NCI-H2171 (cell line): ENCODE measurements at regions not wholly inside any gene's neighbourhood (a gene's known extent, or its start where the extent isn't known, plus 50 kb on each side); places are given as distances from the start of the nearest gene placed in this dataset.

Source experiments
- DNase-seq: peaks from one replicate; lab custom pipeline; 2025; lab: John Stamatoyannopoulos, UW

GRCh38 chr2:204012072-204012653 is 75.6 kb downstream of the ICOS start:
- no peak for DNase-seq

DNA sequence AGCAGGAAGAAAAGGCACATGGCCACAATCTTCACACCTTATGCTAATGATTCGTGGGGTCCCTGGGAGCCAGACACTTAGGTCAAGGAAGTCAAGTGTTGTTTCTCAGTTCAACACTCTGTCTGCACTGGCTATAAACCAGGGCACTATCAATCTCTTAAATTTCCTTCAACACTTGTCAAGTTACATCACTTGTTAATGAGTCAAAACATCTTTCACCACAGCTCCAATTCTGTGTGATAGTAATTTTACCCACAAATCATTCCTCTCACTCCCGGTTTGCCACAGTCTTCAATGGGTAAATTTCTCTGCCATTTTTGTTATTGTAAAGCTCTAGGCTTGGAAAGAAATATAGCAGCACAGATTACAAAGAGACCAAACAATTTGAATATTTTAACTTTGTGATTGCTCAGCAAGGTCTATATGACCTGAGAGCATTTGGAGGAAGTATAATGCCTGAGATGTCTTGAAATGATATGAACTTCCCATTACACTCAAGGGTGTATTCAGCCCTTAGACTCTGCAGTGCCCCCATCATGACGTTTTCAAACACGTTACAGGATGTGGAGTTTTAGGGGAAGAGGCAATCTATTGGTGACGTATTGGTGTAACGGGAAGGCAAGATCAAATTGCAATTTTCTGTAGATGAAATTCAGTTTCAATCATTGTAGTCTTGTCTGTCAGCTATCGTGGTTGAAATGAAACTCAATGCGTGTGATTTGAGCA is 78.7 kb downstream of the ICOS start:
- no peak for DNase-seq

DNA sequence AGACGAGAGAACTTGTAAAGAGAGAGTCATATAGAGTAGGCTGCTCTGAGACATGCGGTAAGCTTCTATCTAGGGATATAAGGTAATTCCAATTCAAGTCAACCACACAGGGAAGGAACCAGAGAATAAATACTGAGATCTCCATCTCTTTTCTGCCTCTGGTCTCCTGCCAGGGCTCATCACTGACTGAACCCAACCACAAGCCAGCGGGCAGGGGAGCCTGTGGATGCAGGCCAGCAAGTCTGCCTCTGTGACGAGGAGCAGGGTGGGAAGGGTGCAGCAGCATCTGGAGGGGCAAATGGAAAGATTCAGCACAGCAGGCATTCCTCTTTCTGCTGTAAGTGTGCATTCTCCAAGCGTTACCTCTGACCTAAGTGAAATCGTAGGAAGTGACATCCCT is 82.2 kb downstream of the ICOS start:
- DNase-seq = no peak

- DNase-seq = no peak
Observed at GRCh38 chr2:204019572-204020501, 83.3 kb downstream of the ICOS start.

DNA sequence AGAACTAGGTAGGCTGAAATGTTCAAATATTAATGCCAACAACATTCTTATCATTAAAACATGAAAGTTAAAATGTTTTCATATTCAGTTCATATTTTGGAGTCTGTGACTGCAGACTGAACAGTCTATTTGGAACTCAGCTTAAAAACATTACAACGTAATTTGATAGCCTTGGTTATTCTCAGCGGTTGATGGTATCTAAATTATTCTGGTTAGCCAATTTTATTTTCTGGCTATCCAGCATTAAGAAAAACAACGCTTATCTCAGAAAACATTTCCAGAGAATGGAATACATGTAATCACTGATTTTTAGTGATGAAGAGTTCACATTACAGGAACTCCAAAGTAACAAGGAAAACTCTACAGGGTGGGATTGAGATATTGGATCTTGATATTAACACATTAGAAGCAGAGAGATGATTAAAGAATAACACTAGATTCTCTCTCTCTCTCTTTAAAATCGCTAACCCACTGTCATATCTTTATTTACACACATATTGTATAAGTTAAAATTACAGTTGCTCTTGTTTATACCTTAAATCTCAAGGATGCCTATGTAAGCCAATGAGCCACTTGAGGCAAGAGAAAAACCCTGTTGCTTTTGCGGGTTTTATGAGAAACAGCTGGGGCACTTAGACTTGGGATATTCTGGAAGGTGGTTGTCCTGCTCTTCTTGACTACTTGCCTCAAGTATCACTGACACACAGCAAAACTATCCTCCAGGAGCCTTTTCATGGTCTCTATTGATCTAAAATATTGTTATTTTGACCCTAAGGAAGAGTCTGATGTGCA is 84.9 kb downstream of the ICOS start:
- DNase-seq = peak; percentile 4

- DNase-seq = no peak
Observed at GRCh38 chr2:204022550-204022949, 86.0 kb downstream of the ICOS start.

GRCh38 chr2:204023088-204023487 is 86.5 kb downstream of the ICOS start:
- DNase-seq = no peak

DNA sequence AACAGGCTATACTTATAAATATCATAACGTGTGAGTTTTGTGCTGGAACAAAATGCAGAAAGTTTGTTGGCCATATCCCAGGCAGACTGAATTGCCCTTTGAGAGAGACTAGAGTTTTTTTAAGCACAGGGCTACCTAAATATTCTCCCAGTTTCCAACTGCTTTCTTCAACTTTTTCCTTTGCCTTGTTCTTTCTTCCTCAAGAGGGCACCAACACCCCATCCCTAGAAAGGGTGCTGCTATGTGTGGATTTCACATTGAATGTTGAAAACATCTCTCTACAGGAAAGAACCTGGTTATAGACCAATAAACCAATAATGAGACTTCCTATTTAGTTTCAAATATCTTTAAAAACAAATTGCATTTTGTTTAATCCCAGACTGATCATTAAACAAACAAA is 87.9 kb downstream of the ICOS start:
- DNase-seq = peak; percentile 7

- DNase-seq = no peak
Observed at GRCh38 chr2:204024906-204025475, 88.4 kb downstream of the ICOS start.

GRCh38 chr2:204026294-204026693 is 89.7 kb downstream of the ICOS start:
- no peak for DNase-seq

DNA sequence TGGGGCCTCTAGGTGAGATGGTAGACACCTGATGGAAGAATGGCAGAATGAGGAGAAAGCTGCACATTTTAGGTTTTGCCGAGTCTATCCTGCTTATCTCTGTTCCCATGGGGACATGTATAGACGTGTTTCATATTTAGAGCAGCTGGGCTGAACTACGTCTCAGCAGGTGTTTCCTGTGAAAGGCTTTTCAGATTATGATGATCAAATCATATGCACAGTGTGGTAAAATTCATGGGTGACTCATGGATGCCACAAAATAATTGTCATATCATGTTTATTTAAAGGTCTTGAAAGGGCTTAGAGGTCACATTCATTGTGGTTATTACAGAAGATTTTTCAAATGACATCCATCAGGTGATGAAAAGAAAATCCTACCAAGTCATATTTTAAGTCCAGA is 90.5 kb downstream of the ICOS start:
- peak; percentile 33 for DNase-seq

GRCh38 chr2:204030322-204030721 is 93.8 kb downstream of the ICOS start:
- DNase-seq = no peak

- no peak for DNase-seq
Observed at GRCh38 chr2:204031056-204031455, 94.5 kb downstream of the ICOS start.

DNA sequence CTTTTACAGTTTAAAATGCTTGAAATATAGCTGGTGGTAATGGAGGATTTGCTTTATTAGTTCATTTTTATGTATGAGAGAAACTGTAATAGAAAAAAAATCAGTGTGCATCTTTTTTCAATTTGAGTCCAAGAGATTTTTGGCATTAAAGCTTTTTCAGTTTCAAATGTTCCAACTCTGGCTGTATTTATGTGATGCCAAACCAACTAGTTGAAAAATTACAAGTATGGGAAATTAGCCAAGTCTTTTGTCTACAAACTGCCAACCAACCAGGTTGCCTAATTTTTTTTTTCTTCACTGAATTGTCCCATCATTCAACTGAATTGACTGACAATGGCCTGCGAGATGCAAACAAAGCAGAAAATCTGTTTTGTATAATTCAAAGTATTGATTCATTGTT is 95.7 kb downstream of the ICOS start:
- DNase-seq = no peak

DNA sequence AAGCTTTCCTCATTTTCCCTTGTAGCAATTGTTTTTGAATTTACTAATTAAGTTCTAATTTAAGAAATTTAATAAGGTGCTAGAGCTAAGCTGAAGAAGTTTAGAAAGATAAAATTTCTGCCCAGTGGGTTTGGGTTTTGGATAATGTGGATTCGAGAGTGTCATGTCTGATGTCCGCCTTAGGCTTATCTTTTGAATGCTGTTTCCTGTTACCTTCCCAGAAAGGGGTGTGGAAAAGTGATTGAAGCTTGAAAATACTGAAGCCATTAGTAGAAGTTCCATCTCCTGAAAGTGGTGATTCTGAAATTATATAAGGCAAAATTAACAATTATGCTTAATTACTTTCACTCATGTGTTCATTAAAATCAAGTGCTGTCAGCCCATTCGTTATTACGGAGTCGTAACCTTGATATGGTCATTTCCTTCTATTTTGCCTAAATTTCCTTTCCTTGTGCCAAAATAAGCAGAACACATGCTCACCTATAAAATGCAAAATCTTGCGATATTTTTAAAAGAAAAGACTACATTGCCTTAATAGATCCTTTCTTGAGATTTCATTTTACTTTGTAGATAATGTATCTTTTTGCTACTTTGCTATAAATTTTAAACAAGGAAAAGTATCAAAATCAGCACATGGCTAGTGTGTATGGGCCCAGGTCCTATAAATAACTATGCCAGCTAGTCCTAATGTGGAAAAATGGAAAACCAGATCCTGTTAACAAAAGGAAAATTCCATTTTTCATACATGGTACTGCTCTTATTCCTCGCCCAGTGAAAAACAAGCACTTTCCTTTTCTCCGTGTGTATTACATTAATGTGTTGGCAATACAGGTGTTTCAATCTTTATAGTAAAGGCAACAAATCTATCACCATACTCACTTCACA is 97.3 kb downstream of the ICOS start:
- DNase-seq = no peak

DNA sequence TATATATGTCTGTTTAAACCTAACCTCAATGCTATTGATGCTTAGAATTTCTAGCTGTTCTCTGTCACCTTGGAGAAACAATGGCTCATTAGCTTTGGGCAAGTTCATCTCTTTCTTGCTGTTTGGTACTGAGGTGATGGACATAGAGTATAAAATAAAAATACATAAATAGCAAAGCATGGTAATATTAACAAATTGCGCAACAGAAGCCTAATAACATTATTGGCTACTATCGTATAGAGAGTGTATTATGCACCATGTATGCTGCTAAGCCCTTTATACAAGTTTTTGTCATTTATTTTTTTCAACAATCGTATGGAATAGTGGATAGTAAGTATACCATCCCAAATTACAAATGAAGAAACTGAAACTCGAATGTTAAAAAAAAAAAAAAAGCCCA is 100.1 kb downstream of the ICOS start:
- no peak for DNase-seq

- DNase-seq = no peak
Observed at GRCh38 chr2:204037286-204037685, 100.7 kb downstream of the ICOS start.

DNA sequence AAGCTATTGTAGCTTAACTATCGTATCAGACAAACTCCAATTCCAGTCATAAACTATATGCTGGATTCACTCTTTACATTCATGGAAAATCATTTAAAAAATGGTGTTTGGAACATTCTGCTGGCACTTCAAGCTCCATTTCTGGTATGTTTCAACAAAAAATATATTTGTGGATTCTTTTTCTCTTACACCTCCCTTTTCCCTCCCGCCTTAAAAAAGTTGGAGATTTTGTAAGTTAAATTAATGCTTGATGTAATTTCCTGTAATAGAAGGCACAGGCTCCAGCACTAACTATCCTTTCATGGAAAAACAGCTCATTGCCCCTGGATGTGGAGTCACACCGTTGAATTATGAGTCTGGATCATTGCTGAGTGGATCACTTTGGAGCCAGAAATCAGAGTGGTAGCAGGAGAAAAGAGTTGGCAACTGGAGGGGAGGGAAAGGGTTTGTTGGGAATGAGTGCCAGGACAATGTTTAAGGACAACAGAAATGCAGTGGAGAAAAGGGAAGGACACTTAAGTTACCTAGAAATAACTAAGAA is 102.8 kb downstream of the ICOS start:
- no peak for DNase-seq

- no peak for DNase-seq
Observed at GRCh38 chr2:204040016-204040415, 103.5 kb downstream of the ICOS start.

DNA sequence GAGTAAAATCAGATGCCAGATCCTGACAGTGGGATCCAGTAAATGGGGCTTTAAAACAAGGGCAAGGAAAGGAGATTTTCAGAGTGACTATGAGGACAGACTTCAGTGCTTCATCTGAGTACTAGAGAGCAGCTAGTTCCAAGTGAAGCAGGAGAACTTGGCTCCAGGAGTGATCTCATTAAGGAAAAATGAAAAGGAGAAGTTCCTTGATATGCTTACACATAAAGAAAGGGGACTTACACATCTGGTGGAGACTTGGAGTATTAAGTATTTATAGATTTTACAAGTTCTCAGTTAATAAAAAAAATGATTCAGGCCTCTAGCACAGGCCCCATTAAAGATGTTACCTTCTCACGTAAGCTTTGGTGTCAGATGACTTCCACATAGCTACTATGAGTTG is 105.8 kb downstream of the ICOS start:
- no peak for DNase-seq
